HCT116 (cell line): ENCODE measurements at regions not wholly inside any gene's neighbourhood (a gene's known extent, or its start where the extent isn't known, plus 50 kb on each side); places are given as distances from the start of the nearest gene placed in this dataset.

Experiments used
- ATAC-seq: fragments of 200-7000 bp; cut with Tn5 transposase; 2 replicates; pipeline ENCODE4 v1.9.1; 2020; ENCODE audit warnings: mild to moderate bottlenecking, moderate library complexity
- BruUV-seq: library from RNA; stranded (reverse); fragments of 400-500 nt; replicated peaks from 2 replicates; lab custom pipeline; 2021; lab: Mats Ljungman, UMichigan
- CTCF ChIA-PET: fragments of 300-600 bp; sonication (Branson Sonifier 250); formaldehyde crosslinking; loops from one replicate; lab custom pipeline; 2021; ENCODE audit warnings: antibody characterized with exemption; lab: Charles Lee
- POLR2A ChIA-PET: fragments of 300-600, 350-600 bp; sonication (Branson Sonifier 250); formaldehyde crosslinking; loops from one replicate; lab custom pipeline; 2021; ENCODE audit warnings: antibody characterized with exemption; lab: Charles Lee
- RAD21 ChIA-PET, 2 experiments: fragments of 300-600 bp; sonication (Branson Sonifier 250); formaldehyde crosslinking; loops; one replicate each; lab custom pipeline; 2023; ENCODE audit warnings: low total read pairs in 2 of 2; ENCODE audit not compliant: uncharacterized antibody in 2 of 2, unreplicated experiment in 2 of 2, low non-redundant PET in 1 of 2; lab: Charles Lee
- DNase-seq: peaks from one replicate; pipeline ENCODE4 v3.0.0-alpha.2; 2010; ENCODE audit warnings: low read depth, low spot score
- H2AFZ ChIP-seq: fragments of 200-600 bp; shearing (Covaris generic), sonication (generic); 2 replicates; pipeline ENCODE4 v1.6.1; 2017; ENCODE audit warnings: low read depth, mixed run types, mixed read lengths, antibody characterized with exemption, low read length; ENCODE audit not compliant: poor library complexity, severe bottlenecking
- H3K27ac ChIP-seq: 2 replicates; pipeline ENCODE4 v1.5.1; 2012; ENCODE audit warnings: low read depth, low read length
- H3K27me3 ChIP-seq: fragments of 200-600 bp; sonication (generic); 2 replicates; pipeline ENCODE4 v1.6.1; 2016; ENCODE audit warnings: mixed run types, low read length, mixed read lengths; ENCODE audit not compliant: insufficient read depth
- H3K36me3 ChIP-seq, 2 experiments: fragments of 200-500 bp in 1 of 2; fragments of 200-600 bp in 1 of 2; sonication (Bioruptor generic) in 1 of 2; sonication (generic) in 1 of 2; 2 replicates each; pipeline versions ENCODE4 v1.5.1 to v1.6.1; 2014 to 2016; ENCODE audit warnings: low read length in 2 of 2, inconsistent platforms in 1 of 2, mixed read lengths in 1 of 2, mixed run types in 1 of 2; ENCODE audit not compliant: insufficient read depth in 2 of 2, control insufficient read depth in 1 of 2
- H3K4me1 ChIP-seq, 2 experiments: fragments of 200-600 bp in 1 of 2; sonication (generic) in 1 of 2; 2 replicates each; pipeline versions ENCODE4 v1.5.1 to v1.6.1; 2012 to 2017; ENCODE audit warnings: low read length in 2 of 2, inconsistent platforms in 1 of 2, mild to moderate bottlenecking in 1 of 2, mixed read lengths in 1 of 2, mixed run types in 1 of 2, moderate library complexity in 1 of 2; ENCODE audit not compliant: insufficient read depth in 2 of 2, control insufficient read depth in 1 of 2
- H3K4me2 ChIP-seq: fragments of 200-600 bp; sonication (generic); 2 replicates; pipeline ENCODE4 v1.6.1; 2017; ENCODE audit warnings: mixed run types, low read length, mixed read lengths
- H3K4me3 ChIP-seq, 2 experiments: fragments of 200-600 bp in 1 of 2; sonication (generic) in 1 of 2; replicated peaks in 1 of 2; 2 replicates each; pipeline ENCODE4 v1.5.1; 2011 to 2016; ENCODE audit warnings: low read length in 2 of 2, control low read depth in 1 of 2, low read depth in 1 of 2, mild to moderate bottlenecking in 1 of 2, mixed read lengths in 1 of 2, mixed run types in 1 of 2
- H3K79me2 ChIP-seq: fragments of 200-600 bp; sonication (generic); 2 replicates; pipeline ENCODE4 v1.6.1; 2017; ENCODE audit warnings: mild to moderate bottlenecking, mixed run types, low read length, moderate library complexity, mixed read lengths; ENCODE audit not compliant: insufficient read depth
- H3K9ac ChIP-seq: fragments of 200-600 bp; sonication (generic); 2 replicates; pipeline ENCODE4 v1.6.1; 2016; ENCODE audit warnings: low read length, mixed read lengths
- H3K9me2 ChIP-seq: fragments of 200-600 bp; sonication (generic), shearing (Covaris generic); 2 replicates; pipeline ENCODE4 v1.6.1; 2017; ENCODE audit warnings: mixed run types, mild to moderate bottlenecking, moderate library complexity; ENCODE audit not compliant: insufficient read depth
- H3K9me3 ChIP-seq, 2 experiments: fragments of 200-500 bp in 1 of 2; fragments of 200-600 bp in 1 of 2; sonication (Bioruptor generic) in 1 of 2; sonication (generic) in 1 of 2; 2 replicates each; pipeline ENCODE4 v1.6.1; 2014 to 2017; ENCODE audit warnings: low read length in 2 of 2, mixed read lengths in 2 of 2, inconsistent platforms in 1 of 2, low read depth in 1 of 2, mild to moderate bottlenecking in 1 of 2, mixed run types in 1 of 2, moderate library complexity in 1 of 2; ENCODE audit not compliant: control insufficient read depth in 1 of 2, insufficient read depth in 1 of 2
- H4K20me1 ChIP-seq: fragments of 200-600 bp; sonication (generic), shearing (Covaris generic); 2 replicates; pipeline ENCODE4 v1.6.1; 2017; ENCODE audit warnings: mixed run types, mild to moderate bottlenecking, moderate library complexity; ENCODE audit not compliant: insufficient read depth
- CEBPB ChIP-seq: IDR thresholded peaks from 2 replicates; pipeline ENCODE4 v1.6.1; 2012; ENCODE audit warnings: low read depth
- ELF1 ChIP-seq: IDR thresholded peaks from 2 replicates; pipeline ENCODE4 v1.6.1; 2012; ENCODE audit warnings: low read depth, borderline replicate concordance
- YY1 ChIP-seq: IDR thresholded peaks from 2 replicates; pipeline ENCODE4 v1.6.1; 2011; ENCODE audit warnings: low read length, low read depth, moderate library complexity, mild to moderate bottlenecking; ENCODE audit not compliant: insufficient replicate concordance; ENCODE audit errors: extremely low read depth
- ZBTB33 ChIP-seq: IDR thresholded peaks from 2 replicates; pipeline ENCODE4 v1.6.1; 2011; ENCODE audit warnings: mild to moderate bottlenecking, low read length, moderate library complexity; ENCODE audit not compliant: insufficient replicate concordance; ENCODE audit errors: extremely low read depth
- intact Hi-C: fragments of 100-400 bp; cut with micrococcal nuclease; formaldehyde crosslinking; loops from 2 replicates; pipeline ENCODE4 v1.10.0; 2022

GRCh38 chr2:223363085-223363484 lies 239.1 kb downstream of the SCG2 start (continued):
- TF ChIP-seq YY1 (no peak), ELF1 (no peak)

GRCh38 chr2:223365158-223365679 lies 236.9 kb downstream of the SCG2 start:
- POLR2A ChIA-PET = no interaction called here
- DNase-seq = no peak

More at GRCh38 chr2:223365158-223365679, 236.9 kb downstream of the SCG2 start:
- Histone ChIP-seq H3K9me2 (no peaks in the 10 kb centered on the region), H3K9me3 (no peaks in the 10 kb centered on the region), H3K4me3 (no peak overlapping the region), H4K20me1 (no peaks in the 10 kb centered on the region), H2AFZ (peak overlapping the region; percentile 26), H3K4me2 (no peak overlapping the region), H3K27ac (no peak overlapping the region), H3K27me3 (no peaks in the 10 kb centered on the region), H3K9ac (no peak overlapping the region), H3K4me1 (no peaks in the 10 kb centered on the region), H3K36me3 (no peaks in the 10 kb centered on the region), H3K79me2 (no peaks in the 10 kb centered on the region)
- BruUV-seq = no TSS peak
- intact Hi-C loops = no loop called here
- TF ChIP-seq CEBPB (0 out of 2 replicates have a peak, but pooled peaks have one; percentile 14), ZBTB33 (no peak)
- no peak for ATAC-seq
- RAD21 ChIA-PET = no interaction called here
- CTCF ChIA-PET = no interaction called here
